Esophagus mucosa (tissue), 1 donor: ENCODE measurements at regions not wholly inside any gene's neighbourhood (a gene's known extent, or its start where the extent isn't known, plus 50 kb on each side); places are given as distances from the start of the nearest gene placed in this dataset.

Source experiments
- ATAC-seq: fragments of 200-7000 bp; cut with Tn5 transposase; one replicate; pipeline ENCODE4 v1.9.1; 2020
- donor health status: DM: yes; HTN: yes; CAD: no.

- ATAC-seq, result no peak
Observed at GRCh38 chr12:126891789-126892188, 1375.2 kb upstream of the TMEM132C start.

DNA sequence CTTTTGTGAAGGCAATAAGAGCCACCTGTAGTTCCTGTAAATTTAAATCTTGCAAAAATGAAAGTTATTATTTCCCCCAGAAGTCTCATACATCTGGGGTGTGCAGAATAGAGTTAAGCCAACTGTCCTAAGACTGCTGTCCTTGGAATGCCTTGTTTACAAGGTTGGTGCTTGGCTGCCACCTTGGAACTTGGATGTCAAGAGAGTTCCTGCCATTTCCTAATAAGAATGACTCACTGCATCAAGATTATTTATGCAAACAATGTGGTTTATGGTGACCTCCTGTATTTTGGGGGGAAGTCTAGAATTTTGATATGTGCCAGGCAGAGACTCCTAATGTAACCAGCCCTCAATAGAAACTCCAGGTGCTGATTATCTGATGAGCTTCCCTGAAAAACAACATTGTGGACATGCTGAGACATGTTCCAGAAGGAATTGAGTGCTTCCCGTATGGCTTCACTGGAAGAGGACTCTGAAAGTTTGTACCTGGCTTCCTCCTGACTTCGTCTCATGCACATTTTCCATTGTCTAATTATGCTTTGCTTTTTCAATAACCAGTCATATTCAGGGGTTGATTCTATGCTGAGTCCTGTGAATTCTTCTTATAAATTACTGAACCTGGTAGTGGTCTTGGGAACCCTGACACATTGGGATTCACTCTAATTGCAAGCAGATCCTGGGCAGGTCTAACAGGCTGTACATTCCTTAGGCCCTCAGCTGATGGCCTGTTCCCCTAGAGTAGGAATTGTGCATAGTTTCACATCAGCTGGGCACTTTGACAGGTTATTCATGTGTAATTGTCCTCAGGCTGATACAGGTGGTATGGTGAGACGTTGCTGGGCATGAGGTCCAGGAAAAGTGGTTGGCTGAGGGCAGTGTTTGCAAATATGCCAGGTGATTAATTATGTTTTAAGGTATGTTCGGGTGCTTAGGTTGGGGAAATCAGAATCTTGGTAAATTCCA is 1370.7 kb upstream of the TMEM132C start:
- no peak for ATAC-seq

DNA sequence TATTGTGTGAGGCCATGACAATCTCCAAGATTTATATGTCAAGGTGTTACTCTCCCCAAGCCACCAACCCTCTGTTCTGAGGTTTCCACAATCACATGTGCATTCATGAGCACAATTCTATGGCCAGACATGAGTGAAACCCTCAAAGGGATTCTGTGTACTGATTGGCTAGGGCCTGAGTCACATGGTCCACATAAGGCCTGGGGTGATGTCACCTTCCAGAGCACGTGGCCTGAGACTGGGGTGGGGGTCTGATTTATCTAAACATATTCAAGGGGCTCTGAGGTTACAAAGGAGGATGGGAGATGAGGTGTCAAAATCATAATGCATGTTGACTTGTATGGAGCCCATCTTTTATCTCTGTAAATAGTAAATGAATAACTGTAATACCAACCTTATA is 1369.9 kb upstream of the TMEM132C start:
- no peak for ATAC-seq

DNA sequence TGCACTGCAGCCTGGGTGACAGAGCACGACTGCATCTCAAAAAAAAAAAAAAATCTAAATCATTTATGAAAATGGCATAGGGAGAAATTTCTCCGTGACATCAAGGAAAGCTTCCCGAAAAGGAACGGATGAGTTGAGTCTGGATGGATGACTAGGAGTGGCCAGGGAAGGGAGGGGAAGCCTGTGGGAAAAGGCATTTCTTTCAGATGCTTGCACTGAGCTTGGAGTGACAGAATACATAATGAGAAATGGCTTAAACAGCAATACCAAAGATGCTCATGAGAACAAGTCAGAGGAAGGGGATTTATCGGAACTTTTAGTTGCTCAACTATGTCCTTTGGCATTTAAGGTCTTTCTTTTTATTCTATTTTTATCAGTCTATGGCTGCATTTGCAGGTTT is 1369.2 kb upstream of the TMEM132C start:
- ATAC-seq, result no peak

DNA sequence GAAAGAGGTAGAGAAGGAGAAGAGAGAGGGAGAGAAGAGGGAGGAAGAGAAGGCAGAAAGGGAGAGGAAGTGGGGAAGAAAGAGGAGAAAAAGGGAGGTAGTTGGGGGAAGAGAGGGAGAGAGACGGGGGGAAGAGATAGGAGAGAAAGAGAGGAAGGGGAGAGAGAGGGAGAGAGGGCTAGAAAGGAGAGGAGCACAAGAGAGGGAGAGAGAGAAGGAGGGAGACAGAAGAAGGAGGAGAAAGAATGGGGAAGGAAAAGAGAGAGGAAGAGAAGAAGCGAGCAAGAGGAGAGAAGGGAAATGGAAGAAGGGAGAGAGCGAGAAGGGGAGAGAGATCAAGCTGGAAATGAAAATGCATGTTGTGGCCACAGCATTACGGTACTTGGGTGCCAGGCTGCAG is 1368.4 kb upstream of the TMEM132C start:
- no peak for ATAC-seq

GRCh38 chr12:126899926-126900792 is 1366.8 kb upstream of the TMEM132C start:
- no peak for ATAC-seq

GRCh38 chr12:126903027-126903876 is 1363.7 kb upstream of the TMEM132C start:
- no peak for ATAC-seq

GRCh38 chr12:126905752-126906151 is 1361.2 kb upstream of the TMEM132C start:
- no peak for ATAC-seq

DNA sequence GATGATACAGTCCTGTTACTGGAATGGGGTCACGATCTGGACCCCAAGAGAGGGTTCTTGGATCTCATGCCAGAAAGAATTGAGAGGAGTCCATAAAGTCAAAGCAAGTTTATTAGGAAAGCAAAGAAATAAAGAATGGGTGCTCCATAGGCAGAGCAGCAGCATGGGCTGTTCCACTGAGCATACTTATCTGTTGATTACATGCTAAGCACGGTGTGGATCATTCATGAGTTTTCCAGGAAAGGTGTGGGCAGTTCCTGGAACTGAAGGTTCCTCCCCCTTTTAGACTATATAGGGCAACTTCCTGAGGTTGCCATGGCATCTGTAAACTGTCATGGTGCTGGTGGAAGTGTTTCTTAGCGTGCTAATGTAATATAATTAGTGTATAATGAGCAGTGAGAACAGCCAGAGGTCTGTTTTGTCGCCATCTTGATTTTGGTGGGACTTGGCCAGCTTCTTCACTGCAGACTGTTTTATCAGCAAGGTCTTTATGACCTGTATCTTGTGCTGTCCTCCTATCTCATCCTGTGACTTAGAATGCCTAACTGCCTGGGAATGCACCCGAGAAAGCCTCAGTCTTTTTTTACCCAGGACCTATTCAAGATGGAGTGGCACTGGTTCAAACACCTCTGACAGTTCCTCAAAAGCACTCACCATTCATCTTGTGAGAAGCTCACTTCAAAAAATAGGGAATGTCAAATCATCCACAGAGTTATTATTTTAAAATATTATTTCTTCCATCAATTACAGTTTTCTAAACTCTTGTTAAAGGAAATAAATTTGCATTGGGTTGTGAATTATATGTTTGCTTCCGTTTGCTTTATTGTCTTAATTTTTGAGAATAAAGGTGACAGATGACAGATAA is 1358.8 kb upstream of the TMEM132C start:
- ATAC-seq, result no peak

DNA sequence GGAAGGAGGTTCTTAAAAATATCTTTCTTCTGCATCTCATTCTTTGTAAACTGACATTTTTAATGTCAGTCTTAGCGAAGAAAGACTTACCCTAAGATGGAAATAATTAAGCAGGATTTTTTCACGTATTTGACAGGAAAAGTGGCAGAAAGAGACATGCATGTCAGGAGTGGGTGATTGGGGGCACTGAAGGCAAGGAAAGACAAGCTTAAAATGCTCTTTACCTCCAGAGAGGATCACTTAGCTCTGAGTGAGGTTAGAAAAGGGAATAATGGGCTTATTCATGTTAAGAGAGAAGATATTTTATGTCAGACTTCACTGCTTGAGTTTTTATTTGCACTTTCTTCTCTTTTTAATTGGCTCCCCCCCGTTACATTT is 1358.2 kb upstream of the TMEM132C start:
- ATAC-seq, result no peak

DNA sequence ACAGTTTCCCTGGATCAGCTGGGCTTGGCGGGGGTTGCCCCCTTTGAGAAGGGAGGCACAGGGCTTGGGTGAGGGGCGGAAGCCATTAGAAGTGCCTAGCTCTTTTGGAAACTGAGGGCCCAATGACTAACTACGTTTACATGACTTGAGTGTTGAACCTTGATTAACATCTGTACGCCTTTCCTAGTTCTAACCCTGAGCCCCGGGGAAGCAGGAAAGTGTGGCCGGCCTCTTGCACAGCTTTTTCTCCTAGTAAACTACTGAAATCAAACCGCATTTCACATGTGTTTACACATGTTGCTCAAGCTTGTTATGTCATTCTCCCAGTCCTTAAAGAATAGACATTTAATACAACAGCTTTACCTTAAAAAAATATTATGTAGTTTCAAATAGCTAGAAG is 1356.4 kb upstream of the TMEM132C start:
- no peak for ATAC-seq

GRCh38 chr12:126912111-126912510 is 1354.9 kb upstream of the TMEM132C start:
- ATAC-seq, result no peak

- no peak for ATAC-seq
Observed at GRCh38 chr12:126914170-126914793, 1352.7 kb upstream of the TMEM132C start.

GRCh38 chr12:126915309-126915708 is 1351.7 kb upstream of the TMEM132C start:
- ATAC-seq, result no peak

GRCh38 chr12:126926023-126926594 is 1340.9 kb upstream of the TMEM132C start:
- no peak for ATAC-seq

DNA sequence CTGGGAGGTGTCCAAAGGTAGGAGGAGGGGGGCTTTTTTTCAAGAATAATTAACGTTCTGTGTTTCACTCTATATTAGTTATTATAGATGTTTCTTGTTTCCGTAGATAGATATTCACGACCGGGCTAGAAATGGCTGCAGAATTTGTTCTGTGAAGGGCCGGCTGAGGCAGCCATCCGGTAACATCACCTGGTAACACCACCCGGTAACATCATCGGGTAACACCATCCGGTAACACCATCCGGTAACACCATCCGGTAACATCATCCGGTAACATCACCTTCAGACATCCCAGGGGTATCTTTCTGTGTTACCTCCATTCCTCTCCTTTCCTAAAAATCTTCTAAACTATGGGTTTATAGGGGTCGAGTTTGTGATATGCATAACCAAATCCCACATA is 1336.7 kb upstream of the TMEM132C start:
- ATAC-seq, result no peak

GRCh38 chr12:126932156-126932555 is 1334.8 kb upstream of the TMEM132C start:
- ATAC-seq, result no peak

- no peak for ATAC-seq
Observed at GRCh38 chr12:126935435-126935834, 1331.5 kb upstream of the TMEM132C start.

GRCh38 chr12:126936181-126936851 is 1330.7 kb upstream of the TMEM132C start:
- ATAC-seq, result peak; percentile 31

DNA sequence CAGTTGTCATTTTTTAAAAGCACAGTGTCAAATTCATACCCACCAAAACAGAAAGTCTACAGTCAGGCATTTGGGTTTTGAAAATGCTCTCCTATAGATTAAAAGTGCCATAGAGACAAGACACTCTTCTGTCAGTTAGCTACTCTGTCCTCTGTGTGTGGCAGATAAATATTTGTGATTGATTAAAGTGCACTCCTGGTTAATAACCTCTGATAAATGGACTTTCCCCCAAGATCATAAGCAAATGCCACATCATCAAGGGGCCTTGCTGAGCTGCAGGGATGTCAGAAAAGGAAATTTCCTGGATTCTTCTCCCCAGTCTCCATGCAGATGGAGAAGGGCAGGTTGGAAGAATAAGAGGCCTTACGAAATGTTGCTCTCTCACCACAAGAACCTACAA is 1329.5 kb upstream of the TMEM132C start:
- ATAC-seq, result no peak
